CD14-positive monocyte (primary cell): ENCODE measurements at regions not wholly inside any gene's neighbourhood (a gene's known extent, or its start where the extent isn't known, plus 50 kb on each side); places are given as distances from the start of the nearest gene placed in this dataset.

Experiments used
- DNase-seq, 3 donors: peaks; one replicate each; pipeline ENCODE4 v3.0.0-alpha.2; 2011 to 2022
- H2AFZ ChIP-seq: 2 replicates; pipeline ENCODE4 v1.6.0; 2012; ENCODE audit warnings: mild to moderate bottlenecking, low read depth, low read length, inconsistent platforms; ENCODE audit not compliant: insufficient read depth, poor library complexity, severe bottlenecking
- H3K27ac ChIP-seq, 2 donors: 1 replicate in 1 of 2; 2 replicates in 1 of 2; pipeline ENCODE4 v1.5.1; 2012 to 2013; ENCODE audit warnings: low read length in 2 of 2, control low read depth in 1 of 2, inconsistent platforms in 1 of 2, low read depth in 1 of 2, mild to moderate bottlenecking in 1 of 2
- H3K27me3 ChIP-seq, 2 donors: one replicate each; pipeline versions ENCODE4 v1.6.0 to v1.6.1; 2011 to 2013; ENCODE audit warnings: low read length in 2 of 2; ENCODE audit not compliant: control insufficient read depth in 2 of 2, insufficient read depth in 2 of 2
- H3K36me3 ChIP-seq, 2 donors: replicated peaks in 1 of 2; 1 replicate in 1 of 2; 2 replicates in 1 of 2; pipeline versions ENCODE4 v1.5.1 to v1.6.1; 2012 to 2013; ENCODE audit warnings: low read length in 2 of 2, control low read depth in 1 of 2, inconsistent platforms in 1 of 2, mild to moderate bottlenecking in 1 of 2; ENCODE audit not compliant: insufficient read depth in 2 of 2, control insufficient read depth in 1 of 2
- H3K4me1 ChIP-seq, 2 donors: 1 replicate in 1 of 2; 2 replicates in 1 of 2; pipeline versions ENCODE4 v1.5.1 to v1.6.1; 2012 to 2013; ENCODE audit warnings: low read length in 2 of 2, control low read depth in 1 of 2, inconsistent platforms in 1 of 2, mild to moderate bottlenecking in 1 of 2, moderate library complexity in 1 of 2; ENCODE audit not compliant: insufficient read depth in 2 of 2, control insufficient read depth in 1 of 2
- H3K4me2 ChIP-seq: replicated peaks from 2 replicates; pipeline ENCODE3; 2012; ENCODE audit warnings: low read length, moderate library complexity, mild to moderate bottlenecking; ENCODE audit not compliant: poor library complexity, severe bottlenecking; ENCODE audit errors: extremely low read depth
- H3K4me3 ChIP-seq, 3 experiments: fragments of 200-600 bp in 1 of 3; sonication (generic) in 1 of 3; replicated peaks in 1 of 3; 1 replicate in 2 of 3; 2 replicates in 1 of 3; pipeline ENCODE4 v1.5.1; 2011 to 2013; ENCODE audit warnings: low read length in 3 of 3, mild to moderate bottlenecking in 3 of 3, control low read depth in 2 of 3, low read depth in 2 of 3, inconsistent platforms in 1 of 3, moderate library complexity in 1 of 3
- H3K79me2 ChIP-seq: 2 replicates; pipeline ENCODE4 v1.6.0; 2012; ENCODE audit warnings: mild to moderate bottlenecking, control low read depth, inconsistent platforms, low read length, moderate library complexity; ENCODE audit not compliant: insufficient read depth
- H3K9ac ChIP-seq: 2 replicates; pipeline ENCODE4 v1.6.0; 2017; ENCODE audit warnings: low read length, mild to moderate bottlenecking; ENCODE audit not compliant: insufficient read depth, poor library complexity, severe bottlenecking
- H3K9me3 ChIP-seq, 2 donors: replicated peaks in 1 of 2; 1 replicate in 1 of 2; 2 replicates in 1 of 2; pipeline versions ENCODE4 v1.5.1 to v1.6.1; 2012 to 2013; ENCODE audit warnings: low read length in 2 of 2, control low read depth in 1 of 2; ENCODE audit not compliant: control insufficient read depth in 1 of 2, insufficient read depth in 1 of 2
- H4K20me1 ChIP-seq: 2 replicates; pipeline ENCODE4 v1.6.0; 2012; ENCODE audit warnings: mild to moderate bottlenecking, low read length, control low read depth, moderate library complexity; ENCODE audit not compliant: insufficient read depth
- H3K27ac Mint-ChIP-seq, 7 donors: one replicate each; pipeline ENCODE4 v1.8.0; 2020; ENCODE audit warnings: mild to moderate bottlenecking in 7 of 7, mixed read lengths in 7 of 7, moderate library complexity in 6 of 7, inconsistent platforms in 2 of 7
- H3K27me3 Mint-ChIP-seq, 3 donors: one replicate each; pipeline ENCODE4 v1.8.0; 2021 to 2022; ENCODE audit warnings: low read depth in 3 of 3, mild to moderate bottlenecking in 3 of 3, mixed read lengths in 3 of 3, moderate library complexity in 3 of 3, inconsistent platforms in 1 of 3
- H3K36me3 Mint-ChIP-seq, 2 donors: one replicate each; pipeline ENCODE4 v1.8.0; 2020; ENCODE audit warnings: mixed read lengths in 2 of 2, inconsistent platforms in 1 of 2, mild to moderate bottlenecking in 1 of 2
- H3K4me1 Mint-ChIP-seq: one replicate; pipeline ENCODE4 v1.8.0; 2020; ENCODE audit warnings: mild to moderate bottlenecking, mixed read lengths
- H3K4me3 Mint-ChIP-seq, 2 donors: one replicate each; pipeline ENCODE4 v1.8.0; 2020; ENCODE audit warnings: mild to moderate bottlenecking in 2 of 2, mixed read lengths in 2 of 2, moderate library complexity in 1 of 2
- H3K9me3 Mint-ChIP-seq, 7 donors: one replicate each; pipeline ENCODE4 v1.8.0; 2020 to 2022; ENCODE audit warnings: mixed read lengths in 7 of 7, mild to moderate bottlenecking in 6 of 7, moderate library complexity in 6 of 7, inconsistent platforms in 2 of 7
- WGBS: methylation state at CpG from one replicate; pipeline ENCODE4 v1.1.5; 2013; ENCODE audit warnings: missing lambda C conversion rate; ENCODE audit not compliant: insufficient coverage; 5-methylcytosine and 5-hydroxymethylcytosine counted together
- intact Hi-C, 2 donors: fragments of 100-400 bp; cut with micrococcal nuclease; formaldehyde crosslinking; loops; one replicate each; pipeline versions ENCODE4 v1.15.0 to v1.15.1; 2023
- TF ChIP-seq, protein P1 (sequence below): fragments of 200-600 bp; IDR thresholded peaks from one replicate; pipeline ENCODE4 v1.8.0; 2022; ENCODE audit warnings: antibody characterized with exemption, mild to moderate bottlenecking

DNA sequence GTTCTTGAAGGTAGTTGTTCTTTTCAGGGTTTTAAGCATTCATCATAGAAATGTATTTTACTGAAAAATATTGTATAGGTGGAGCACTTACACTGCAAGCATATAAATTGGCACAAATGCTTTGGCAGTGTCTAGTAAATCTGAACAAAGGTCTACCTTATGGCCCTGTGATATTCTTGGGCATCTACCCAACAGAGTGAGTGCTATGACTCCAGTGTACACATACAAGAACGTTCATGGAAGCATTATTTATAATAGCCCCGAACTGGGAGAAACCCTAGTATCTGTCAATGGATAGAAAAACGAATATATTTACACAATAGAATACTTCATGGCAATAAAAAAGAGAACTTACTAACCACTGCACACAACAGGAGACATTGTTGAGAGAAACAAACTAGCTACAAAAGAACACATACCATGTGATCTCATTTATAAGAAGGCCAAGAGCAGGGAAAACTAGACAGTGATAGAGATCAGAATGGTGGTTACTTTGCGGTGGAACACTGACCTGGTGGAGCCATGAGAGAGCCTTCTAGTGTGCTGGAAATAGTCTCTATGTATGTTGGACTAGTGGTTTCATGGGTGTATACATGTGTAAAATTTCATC, 96.0 kb downstream of the MAB21L3 start:
- Mint-ChIP-seq H3K9me3 (peaks cover 0 to 11% (median 3%) of the 10 kb centered on the region in 7 donors), H3K4me1 (no peaks in the 10 kb centered on the region), H3K27ac (no peak overlapping the region), H3K27me3 (peaks cover 0 to 5% (median 1%) of the 10 kb centered on the region in 3 donors), H3K4me3 (no peak overlapping the region), H3K36me3 (no peaks in the 10 kb centered on the region)
- no peaks in the 10 kb centered on the region for H3K79me2 ChIP-seq
- no peak overlapping the region for H3K27ac ChIP-seq
- H3K4me2 ChIP-seq = no peak overlapping the region
- no peak overlapping the region for H3K4me3 ChIP-seq
- H3K4me1 ChIP-seq = no peaks in the 10 kb centered on the region
- DNase-seq = no peak
- WGBS = no CpG with 5 or more reads among the region's 4 CpGs
- no peaks in the 10 kb centered on the region for H3K9me3 ChIP-seq
- no peaks in the 10 kb centered on the region for H3K36me3 ChIP-seq
- H4K20me1 ChIP-seq = no peaks in the 10 kb centered on the region
- TF ChIP-seq, protein P1, sequence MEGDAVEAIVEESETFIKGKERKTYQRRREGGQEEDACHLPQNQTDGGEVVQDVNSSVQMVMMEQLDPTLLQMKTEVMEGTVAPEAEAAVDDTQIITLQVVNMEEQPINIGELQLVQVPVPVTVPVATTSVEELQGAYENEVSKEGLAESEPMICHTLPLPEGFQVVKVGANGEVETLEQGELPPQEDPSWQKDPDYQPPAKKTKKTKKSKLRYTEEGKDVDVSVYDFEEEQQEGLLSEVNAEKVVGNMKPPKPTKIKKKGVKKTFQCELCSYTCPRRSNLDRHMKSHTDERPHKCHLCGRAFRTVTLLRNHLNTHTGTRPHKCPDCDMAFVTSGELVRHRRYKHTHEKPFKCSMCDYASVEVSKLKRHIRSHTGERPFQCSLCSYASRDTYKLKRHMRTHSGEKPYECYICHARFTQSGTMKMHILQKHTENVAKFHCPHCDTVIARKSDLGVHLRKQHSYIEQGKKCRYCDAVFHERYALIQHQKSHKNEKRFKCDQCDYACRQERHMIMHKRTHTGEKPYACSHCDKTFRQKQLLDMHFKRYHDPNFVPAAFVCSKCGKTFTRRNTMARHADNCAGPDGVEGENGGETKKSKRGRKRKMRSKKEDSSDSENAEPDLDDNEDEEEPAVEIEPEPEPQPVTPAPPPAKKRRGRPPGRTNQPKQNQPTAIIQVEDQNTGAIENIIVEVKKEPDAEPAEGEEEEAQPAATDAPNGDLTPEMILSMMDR = no peak
- no peaks in the 10 kb centered on the region for H3K27me3 ChIP-seq
- no peak overlapping the region for H2AFZ ChIP-seq
- no peak overlapping the region for H3K9ac ChIP-seq
- intact Hi-C loops = no loop called here

DNA sequence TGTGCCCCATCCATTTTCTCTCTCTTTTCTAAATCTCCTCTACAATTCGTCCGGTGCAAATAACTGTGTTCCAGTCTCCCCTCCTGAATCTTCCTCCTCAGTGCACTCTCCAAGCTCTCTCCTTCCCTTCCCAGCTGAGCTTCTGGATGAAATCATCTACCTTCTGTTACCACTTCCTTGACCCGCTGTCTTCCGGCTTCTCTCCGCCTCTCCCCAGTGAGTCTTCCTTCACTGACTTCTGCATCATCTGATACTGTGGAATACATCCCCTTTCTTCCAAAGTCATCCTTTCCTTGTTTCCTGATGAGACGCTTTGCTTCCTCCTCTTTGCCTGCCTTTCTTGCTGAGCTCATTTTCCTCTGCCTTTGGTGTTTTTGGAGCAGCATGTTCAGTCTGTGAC, 96.9 kb downstream of the MAB21L3 start:
- peaks cover 0 to 4% of the 10 kb centered on the region in 2 donors for H3K9me3 ChIP-seq
- H3K79me2 ChIP-seq = no peaks in the 10 kb centered on the region
- Mint-ChIP-seq H3K27ac (no peak overlapping the region), H3K27me3 (peaks cover 0 to 3% (median 2%) of the 10 kb centered on the region in 3 donors), H3K4me1 (no peaks in the 10 kb centered on the region), H3K9me3 (peaks cover 0 to 14% (median 4%) of the 10 kb centered on the region in 7 donors), H3K36me3 (no peaks in the 10 kb centered on the region), H3K4me3 (no peak overlapping the region)
- H3K9ac ChIP-seq = no peak overlapping the region
- DNase-seq = no peak
- H3K27ac ChIP-seq = no peak overlapping the region
- H3K4me2 ChIP-seq = no peak overlapping the region
- no peaks in the 10 kb centered on the region for H3K4me1 ChIP-seq
- WGBS = 79% methylated on average over 6 of the region's 6 CpGs
- no peaks in the 10 kb centered on the region for H3K36me3 ChIP-seq
- H2AFZ ChIP-seq = no peak overlapping the region
- TF ChIP-seq, protein P1 = no peak
- H4K20me1 ChIP-seq = no peaks in the 10 kb centered on the region
- no peaks in the 10 kb centered on the region for H3K27me3 ChIP-seq
- H3K4me3 ChIP-seq = no peak overlapping the region
- intact Hi-C loops = no loop called here
